SJCRH30 (cell line): ENCODE measurements at regions not wholly inside any gene's neighbourhood (a gene's known extent, or its start where the extent isn't known, plus 50 kb on each side); places are given as distances from the start of the nearest gene placed in this dataset.
A peak's percentile ranks its signal among the peaks of the same experiment; 100 is the strongest.

Experiments used
- DNase-seq, 2 experiments: peaks; one replicate each; pipeline ENCODE4 v3.0.0-alpha.2; 2015 to 2020
- H3K27ac ChIP-seq: fragments of 250-450 bp; sonication (Bioruptor Pico); 2 replicates; pipeline ENCODE4 v1.5.1; 2020; ENCODE audit warnings: mild to moderate bottlenecking, moderate library complexity
- H3K27me3 ChIP-seq: fragments of 250-450 bp; sonication (Bioruptor Pico); 2 replicates; pipeline ENCODE4 v1.5.1; 2020; ENCODE audit warnings: mild to moderate bottlenecking, moderate library complexity
- H3K36me3 ChIP-seq: fragments of 250-450 bp; sonication (Bioruptor Pico); 2 replicates; pipeline ENCODE4 v1.5.1; 2020; ENCODE audit warnings: mild to moderate bottlenecking, moderate library complexity
- H3K4me1 ChIP-seq: fragments of 250-450 bp; sonication (Bioruptor Pico); 2 replicates; pipeline ENCODE4 v1.5.1; 2020; ENCODE audit warnings: mild to moderate bottlenecking, moderate library complexity
- H3K4me3 ChIP-seq: fragments of 250-450 bp; sonication (Bioruptor Pico); 2 replicates; pipeline ENCODE4 v1.5.1; 2020; ENCODE audit warnings: mild to moderate bottlenecking, moderate library complexity
- H3K9me3 ChIP-seq: fragments of 250-450 bp; sonication (Bioruptor Pico); replicated peaks from 2 replicates; pipeline ENCODE4 v1.5.1; 2020; ENCODE audit warnings: mild to moderate bottlenecking, moderate library complexity

GRCh38 chr13:40058757-40059236 is 403.3 kb downstream of the COG6 start:
- DNase-seq: no peak

GRCh38 chr13:40059540-40060232 is 404.2 kb downstream of the COG6 start:
- no peak overlapping the region for H3K4me3 ChIP-seq
- no peaks in the 10 kb centered on the region for H3K9me3 ChIP-seq
- H3K27me3 ChIP-seq: no peaks in the 10 kb centered on the region
- no peaks in the 10 kb centered on the region for H3K36me3 ChIP-seq
- peaks cover 18% of the 10 kb centered on the region for H3K4me1 ChIP-seq
- no peak overlapping the region for H3K27ac ChIP-seq
- no peak for DNase-seq

More at GRCh38 chr13:40058757-40059236, 403.3 kb downstream of the COG6 start:
- Histone ChIP-seq H3K36me3 (no peaks in the 10 kb centered on the region), H3K27me3 (no peaks in the 10 kb centered on the region), H3K4me3 (no peak overlapping the region), H3K9me3 (no peaks in the 10 kb centered on the region), H3K27ac (no peak overlapping the region), H3K4me1 (peaks cover 9% of the 10 kb centered on the region)

GRCh38 chr13:40060296-40061007 is 405.0 kb downstream of the COG6 start:
- peak; percentile 47 to 55 for DNase-seq
- no peaks in the 10 kb centered on the region for H3K9me3 ChIP-seq
- H3K36me3 ChIP-seq: no peaks in the 10 kb centered on the region
- H3K27ac ChIP-seq: no peak overlapping the region
- no peaks in the 10 kb centered on the region for H3K27me3 ChIP-seq
- H3K4me3 ChIP-seq: no peak overlapping the region
- H3K4me1 ChIP-seq: peaks cover 21% of the 10 kb centered on the region

GRCh38 chr13:40061466-40062450 is 406.3 kb downstream of the COG6 start:
- no peak for DNase-seq
- Histone ChIP-seq H3K4me1 (peaks cover 21% of the 10 kb centered on the region), H3K27ac (no peak overlapping the region), H3K4me3 (no peak overlapping the region), H3K27me3 (no peaks in the 10 kb centered on the region), H3K36me3 (no peaks in the 10 kb centered on the region), H3K9me3 (no peaks in the 10 kb centered on the region)

GRCh38 chr13:40063278-40063698 is 407.8 kb downstream of the COG6 start:
- Histone ChIP-seq H3K36me3 (no peaks in the 10 kb centered on the region), H3K4me1 (peaks cover 21% of the 10 kb centered on the region), H3K27me3 (no peaks in the 10 kb centered on the region), H3K27ac (no peak overlapping the region), H3K4me3 (no peak overlapping the region), H3K9me3 (no peaks in the 10 kb centered on the region)
- DNase-seq: peak; percentile 26 to 48

GRCh38 chr13:40063703-40064102 is 408.2 kb downstream of the COG6 start:
- Histone ChIP-seq H3K4me1 (peaks cover 21% of the 10 kb centered on the region), H3K9me3 (no peaks in the 10 kb centered on the region), H3K27me3 (no peaks in the 10 kb centered on the region), H3K27ac (no peak overlapping the region), H3K4me3 (no peak overlapping the region), H3K36me3 (no peaks in the 10 kb centered on the region)
- DNase-seq: no peak

GRCh38 chr13:40064154-40065097 is 409.0 kb downstream of the COG6 start:
- no peak overlapping the region for H3K27ac ChIP-seq
- peak; percentile 44 to 51 for DNase-seq

GRCh38 chr13:40069173-40070044 is 413.9 kb downstream of the COG6 start:
- H3K4me1 ChIP-seq: peaks cover 6% of the 10 kb centered on the region
- no peaks in the 10 kb centered on the region for H3K9me3 ChIP-seq
- H3K27me3 ChIP-seq: no peaks in the 10 kb centered on the region
- H3K4me3 ChIP-seq: no peak overlapping the region
- H3K36me3 ChIP-seq: no peaks in the 10 kb centered on the region
- H3K27ac ChIP-seq: no peak overlapping the region
- peak; percentile 78 to 92 for DNase-seq

More at GRCh38 chr13:40064154-40065097, 409.0 kb downstream of the COG6 start:
- Histone ChIP-seq H3K4me3 (no peak overlapping the region), H3K27me3 (no peaks in the 10 kb centered on the region), H3K36me3 (no peaks in the 10 kb centered on the region), H3K9me3 (no peaks in the 10 kb centered on the region), H3K4me1 (peaks cover 21% of the 10 kb centered on the region)

GRCh38 chr13:40070357-40070756 is 414.9 kb downstream of the COG6 start:
- H3K36me3 ChIP-seq: no peaks in the 10 kb centered on the region
- no peak overlapping the region for H3K4me3 ChIP-seq
- no peaks in the 10 kb centered on the region for H3K27me3 ChIP-seq
- H3K4me1 ChIP-seq: no peaks in the 10 kb centered on the region
- no peak for DNase-seq
- H3K27ac ChIP-seq: no peak overlapping the region
- H3K9me3 ChIP-seq: no peaks in the 10 kb centered on the region

- H3K27ac ChIP-seq: no peak overlapping the region
Observed at GRCh38 chr13:40072663-40073120, 417.2 kb downstream of the COG6 start.

GRCh38 chr13:40074338-40074737 is 418.9 kb downstream of the COG6 start:
- H3K36me3 ChIP-seq: no peaks in the 10 kb centered on the region
- no peaks in the 10 kb centered on the region for H3K9me3 ChIP-seq
- H3K4me1 ChIP-seq: no peaks in the 10 kb centered on the region
- no peak for DNase-seq
- no peaks in the 10 kb centered on the region for H3K27me3 ChIP-seq
- H3K4me3 ChIP-seq: no peak overlapping the region
- H3K27ac ChIP-seq: no peak overlapping the region

More at GRCh38 chr13:40072663-40073120, 417.2 kb downstream of the COG6 start:
- DNase-seq: no peak
- Histone ChIP-seq H3K4me3 (no peak overlapping the region), H3K9me3 (no peaks in the 10 kb centered on the region), H3K36me3 (no peaks in the 10 kb centered on the region), H3K4me1 (no peaks in the 10 kb centered on the region), H3K27me3 (no peaks in the 10 kb centered on the region)

- Histone ChIP-seq H3K27me3 (no peaks in the 10 kb centered on the region), H3K36me3 (no peaks in the 10 kb centered on the region), H3K9me3 (no peaks in the 10 kb centered on the region), H3K27ac (no peak overlapping the region), H3K4me3 (no peak overlapping the region), H3K4me1 (no peaks in the 10 kb centered on the region)
- no peak for DNase-seq
Observed at GRCh38 chr13:40075281-40075680, 419.8 kb downstream of the COG6 start.
